H9 (cell line): ENCODE measurements at regions not wholly inside any gene's neighbourhood (a gene's known extent, or its start where the extent isn't known, plus 50 kb on each side); places are given as distances from the start of the nearest gene placed in this dataset.

Experiments
- DNase-seq: peaks from one replicate; pipeline ENCODE4 v3.0.0-alpha.2; 2017
- H2AFZ ChIP-seq: one replicate; pipeline ENCODE4 v1.6.1; 2013; ENCODE audit warnings: mild to moderate bottlenecking, low read length, control low read depth, moderate library complexity
- H2AK5ac ChIP-seq: 2 replicates; pipeline ENCODE4 v1.6.1; 2013; ENCODE audit warnings: low read length, control low read depth, mixed read lengths; ENCODE audit not compliant: insufficient read length
- H2BK120ac ChIP-seq: one replicate; pipeline ENCODE4 v1.6.1; 2013; ENCODE audit warnings: low read depth, mild to moderate bottlenecking, low read length, control low read depth, inconsistent platforms; ENCODE audit not compliant: poor library complexity, severe bottlenecking
- H2BK12ac ChIP-seq: 2 replicates; pipeline ENCODE4 v1.6.1; 2013; ENCODE audit warnings: low read length, control low read depth, mixed read lengths, low read depth; ENCODE audit not compliant: insufficient read length
- H2BK15ac ChIP-seq: 2 replicates; pipeline ENCODE4 v1.6.1; 2013; ENCODE audit warnings: low read depth, low read length, control low read depth
- H2BK20ac ChIP-seq: one replicate; pipeline ENCODE4 v1.6.1; 2013; ENCODE audit warnings: low read depth, mild to moderate bottlenecking, low read length, control low read depth, inconsistent platforms; ENCODE audit not compliant: poor library complexity, severe bottlenecking
- H2BK5ac ChIP-seq: 2 replicates; pipeline ENCODE4 v1.6.1; 2013; ENCODE audit warnings: low read length, control low read depth, mixed read lengths; ENCODE audit not compliant: insufficient read length
- H3K14ac ChIP-seq: 2 replicates; pipeline ENCODE4 v1.6.1; 2013; ENCODE audit warnings: low read length, control low read depth; ENCODE audit not compliant: insufficient read depth
- H3K18ac ChIP-seq: 2 replicates; pipeline ENCODE4 v1.6.1; 2013; ENCODE audit warnings: low read depth, mild to moderate bottlenecking, mixed read lengths, low read length, control low read depth; ENCODE audit not compliant: insufficient read length
- H3K23ac ChIP-seq: 2 replicates; pipeline ENCODE4 v1.6.1; 2013; ENCODE audit warnings: low read length, control low read depth, mixed read lengths, low read depth; ENCODE audit not compliant: insufficient read length
- H3K23me2 ChIP-seq: 2 replicates; pipeline ENCODE4 v1.6.1; 2013; ENCODE audit warnings: low read depth, mild to moderate bottlenecking, mixed read lengths, low read length, control low read depth; ENCODE audit not compliant: insufficient read length, poor library complexity, severe bottlenecking
- H3K27ac ChIP-seq: 2 replicates; pipeline ENCODE4 v1.5.1; 2013; ENCODE audit warnings: low read length, control low read depth, mixed read lengths, low read depth; ENCODE audit not compliant: insufficient read length
- H3K27me3 ChIP-seq: 2 replicates; pipeline ENCODE4 v1.6.1; 2013; ENCODE audit warnings: low read length, control low read depth, inconsistent platforms; ENCODE audit not compliant: insufficient read depth
- H3K4ac ChIP-seq: 2 replicates; pipeline ENCODE4 v1.6.1; 2013; ENCODE audit warnings: low read depth, mild to moderate bottlenecking, control low read depth, inconsistent platforms, low read length, moderate library complexity
- H3K4me1 ChIP-seq: 2 replicates; pipeline ENCODE4 v1.6.1; 2013; ENCODE audit warnings: low read length, control low read depth, inconsistent platforms; ENCODE audit not compliant: insufficient read depth
- H3K4me2 ChIP-seq: 2 replicates; pipeline ENCODE4 v1.6.1; 2013; ENCODE audit warnings: low read length, control low read depth, mixed read lengths; ENCODE audit not compliant: insufficient read length, insufficient read depth
- H3K56ac ChIP-seq: 2 replicates; pipeline ENCODE4 v1.6.1; 2013; ENCODE audit warnings: low read depth, mild to moderate bottlenecking, mixed read lengths, low read length, control low read depth; ENCODE audit not compliant: insufficient read length
- H3K79me1 ChIP-seq: 2 replicates; pipeline ENCODE4 v1.6.1; 2013; ENCODE audit warnings: low read depth, mild to moderate bottlenecking, moderate library complexity, low read length, control low read depth, inconsistent platforms; ENCODE audit not compliant: insufficient read depth, poor library complexity, severe bottlenecking
- H3K79me2 ChIP-seq: 2 replicates; pipeline ENCODE4 v1.6.1; 2013; ENCODE audit warnings: low read length, control low read depth, inconsistent platforms; ENCODE audit not compliant: insufficient read depth
- H3K9ac ChIP-seq: 2 replicates; pipeline ENCODE4 v1.6.1; 2013; ENCODE audit warnings: low read length, control low read depth, mixed read lengths; ENCODE audit not compliant: insufficient read length; ENCODE audit errors: extremely low read depth
- H3K9me3 ChIP-seq: one replicate; pipeline ENCODE4 v1.6.1; 2013; ENCODE audit warnings: low read depth, low read length, inconsistent platforms; ENCODE audit not compliant: control insufficient read depth
- H3T11ph ChIP-seq: one replicate; pipeline ENCODE4 v1.6.1; 2013; ENCODE audit warnings: mild to moderate bottlenecking, low read length, control low read depth, inconsistent platforms
- H4K20me1 ChIP-seq: one replicate; pipeline ENCODE4 v1.6.1; 2013; ENCODE audit not compliant: control insufficient read depth, insufficient read length, insufficient read depth
- H4K5ac ChIP-seq: 2 replicates; pipeline ENCODE4 v1.6.1; 2013; ENCODE audit warnings: low read depth, mild to moderate bottlenecking, mixed read lengths, low read length, control low read depth; ENCODE audit not compliant: insufficient read length
- H4K8ac ChIP-seq: replicated peaks from 2 replicates; pipeline ENCODE4 v1.6.1; 2013; ENCODE audit warnings: low read length, control low read depth, mixed read lengths, low read depth; ENCODE audit not compliant: insufficient read length
- H4K91ac ChIP-seq: 2 replicates; pipeline ENCODE4 v1.6.1; 2013; ENCODE audit warnings: low read depth, mild to moderate bottlenecking, moderate library complexity, mixed read lengths, low read length, control low read depth; ENCODE audit not compliant: insufficient read length
- H3K27ac Mint-ChIP-seq, 3 experiments: 2 replicates in 2 of 3; 3 replicates in 1 of 3; pipeline ENCODE4 v1.8.0; 2020 to 2021; ENCODE audit warnings: mixed read lengths in 3 of 3, mild to moderate bottlenecking in 1 of 3, moderate library complexity in 1 of 3
- H3K27me3 Mint-ChIP-seq: 2 replicates; pipeline ENCODE4 v1.8.0; 2021; ENCODE audit warnings: low read depth, mild to moderate bottlenecking, moderate library complexity, mixed read lengths
- H3K36me3 Mint-ChIP-seq, 3 experiments: 2 replicates in 2 of 3; 3 replicates in 1 of 3; pipeline ENCODE4 v1.8.0; 2020 to 2021; ENCODE audit warnings: low read depth in 3 of 3, mixed read lengths in 3 of 3; ENCODE audit not compliant: insufficient read depth in 1 of 3
- H3K4me1 Mint-ChIP-seq, 2 experiments: 2 replicates each; pipeline ENCODE4 v1.8.0; 2020; ENCODE audit warnings: mixed read lengths in 2 of 2
- H3K4me3 Mint-ChIP-seq, 2 experiments: 2 replicates in 1 of 2; 3 replicates in 1 of 2; pipeline ENCODE4 v1.8.0; 2020 to 2021; ENCODE audit warnings: mild to moderate bottlenecking in 2 of 2, mixed read lengths in 2 of 2, moderate library complexity in 1 of 2
- H3K9me3 Mint-ChIP-seq, 2 experiments: 2 replicates in 1 of 2; 3 replicates in 1 of 2; pipeline ENCODE4 v1.8.0; 2020; ENCODE audit warnings: mild to moderate bottlenecking in 2 of 2, mixed read lengths in 2 of 2, moderate library complexity in 1 of 2
- CTCF ChIP-seq: fragments of 200-600 bp; sonication (generic); conservative IDR thresholded peaks from 3 replicates; pipeline ENCODE4 v1.8.0; 2021; ENCODE audit warnings: antibody characterized with exemption, mild to moderate bottlenecking
- WGBS: extraction: QIAGEN DNeasy Blood & Tissue Kit; methylation state at CpG from one replicate; pipeline ENCODE4 v1.1.7; 2013; ENCODE audit warnings: missing lambda C conversion rate, low lambda C conversion rate, mixed read lengths; ENCODE audit not compliant: insufficient read length; ENCODE audit errors: extremely low coverage; 5-methylcytosine and 5-hydroxymethylcytosine counted together

- WGBS, result no CpG with 5 or more reads among the region's 2 CpGs
- DNase-seq, result no peak
Measured at GRCh38 chr6:141492521-141493284, 640.0 kb upstream of the GJE1 start.

More at GRCh38 chr6:141492521-141493284, 640.0 kb upstream of the GJE1 start:
- Histone ChIP-seq H3K23me2 (no peaks in the 10 kb centered on the region), H2BK20ac (no peak overlapping the region), H4K91ac (no peak overlapping the region), H4K5ac (no peak overlapping the region), H3K4me1 (no peaks in the 10 kb centered on the region), H2AK5ac (no peak overlapping the region), H3K27ac (no peak overlapping the region), H2BK120ac (no peak overlapping the region), H3T11ph (no peak overlapping the region), H3K14ac (no peak overlapping the region), H4K20me1 (no peaks in the 10 kb centered on the region), H2BK15ac (no peak overlapping the region), H3K79me1 (no peaks in the 10 kb centered on the region), H3K4me2 (no peak overlapping the region), H3K23ac (no peak overlapping the region), H3K27me3 (no peaks in the 10 kb centered on the region), H3K9ac (no peak overlapping the region), H2BK5ac (no peak overlapping the region), H3K56ac (no peak overlapping the region), H2BK12ac (no peak overlapping the region), H4K8ac (no peak overlapping the region), H2AFZ (no peak overlapping the region), H3K18ac (no peak overlapping the region), H3K9me3 (no peaks in the 10 kb centered on the region), H3K4ac (no peak overlapping the region), H3K79me2 (no peaks in the 10 kb centered on the region)
- peaks cover 15 to 26% (median 24%) of the 10 kb centered on the region in 3 experiments for H3K36me3 Mint-ChIP-seq
- H3K27me3 Mint-ChIP-seq, result no peaks in the 10 kb centered on the region
- peaks cover 11 to 23% of the 10 kb centered on the region in 2 experiments; a peak in 4 of 5 replicates for H3K9me3 Mint-ChIP-seq
- TF ChIP-seq CTCF, result no peak
- H3K4me1 Mint-ChIP-seq, result peaks cover 9 to 12% of the 10 kb centered on the region in 2 experiments
- H3K27ac Mint-ChIP-seq, result no peak overlapping the region; a peak in 1 of 7 replicates
- H3K4me3 Mint-ChIP-seq, result no peak overlapping the region; a peak in 1 of 5 replicates
